Activated CD4-positive, alpha-beta T cell treated with anti-CD3 and anti-CD28 coated beads, Interleukin-2, amount 50 U/mL, for 16 hours (primary cell): ENCODE measurements at regions not wholly inside any gene's neighbourhood (a gene's known extent, or its start where the extent isn't known, plus 50 kb on each side); places are given as distances from the start of the nearest gene placed in this dataset.

Source experiments
- DNase-seq: peaks from one replicate; pipeline ENCODE4 v3.0.0-alpha.2; 2020

DNA sequence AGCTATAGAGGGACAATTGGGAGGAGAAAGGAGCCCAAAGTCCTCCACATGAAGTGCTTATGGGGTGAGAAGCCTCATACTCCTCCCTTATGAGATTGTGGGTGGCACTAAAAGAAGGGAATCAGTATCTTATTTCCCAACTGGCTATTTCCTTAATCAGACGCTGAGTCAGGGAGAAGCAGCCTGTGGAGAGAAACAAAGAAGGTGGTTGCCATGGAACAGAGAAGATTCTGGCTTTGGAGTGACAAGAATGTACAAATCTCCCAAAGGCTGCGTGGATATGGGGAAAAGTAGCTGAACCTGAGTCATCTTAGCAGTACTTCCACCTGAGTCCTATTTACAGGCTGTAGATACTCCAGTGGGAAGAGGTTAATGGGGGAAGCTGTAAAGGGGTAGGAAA, 115.8 kb upstream of the CWC22 start:
- no peak for DNase-seq

- DNase-seq, result no peak
Observed at GRCh38 chr2:180115675-180116074, 108.6 kb upstream of the CWC22 start.

DNA sequence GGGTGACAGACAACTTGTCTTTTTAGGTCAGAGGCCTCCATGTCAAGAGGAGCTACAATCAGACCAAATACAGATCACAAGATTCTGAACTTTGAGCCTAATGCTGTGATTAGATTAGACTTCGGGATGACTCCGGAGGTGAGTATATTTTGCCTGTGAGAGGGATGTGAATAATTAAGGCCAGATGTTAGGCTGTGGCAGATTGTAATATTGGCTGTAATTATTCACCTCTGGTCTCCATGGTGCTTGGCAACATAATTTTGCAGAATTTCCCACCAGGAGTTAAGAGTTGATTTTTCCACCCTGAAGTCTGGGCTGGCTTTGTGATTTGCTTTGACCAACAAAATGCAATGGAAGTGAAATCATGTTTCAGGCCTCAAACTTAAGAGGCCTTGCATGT, 108.2 kb upstream of the CWC22 start:
- DNase-seq, result no peak

DNA sequence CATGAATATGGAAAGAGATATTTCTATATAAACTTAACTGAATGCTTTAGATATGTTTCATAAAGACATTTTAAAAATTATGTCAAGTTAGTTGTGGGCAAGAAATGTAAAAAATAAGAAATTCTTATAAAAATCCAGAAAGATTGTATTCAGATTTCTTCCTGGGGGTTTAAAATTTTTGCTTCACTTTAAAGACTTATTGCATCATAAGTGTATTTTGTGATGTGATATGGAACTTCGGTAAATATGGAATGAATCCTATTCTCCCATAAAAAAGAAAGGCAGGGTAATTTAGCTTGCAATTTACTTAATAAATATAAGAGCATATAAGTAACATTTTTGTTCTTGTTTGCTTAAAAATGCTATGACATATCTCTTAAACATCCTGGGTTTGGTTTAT, 104.8 kb upstream of the CWC22 start:
- DNase-seq, result no peak

DNA sequence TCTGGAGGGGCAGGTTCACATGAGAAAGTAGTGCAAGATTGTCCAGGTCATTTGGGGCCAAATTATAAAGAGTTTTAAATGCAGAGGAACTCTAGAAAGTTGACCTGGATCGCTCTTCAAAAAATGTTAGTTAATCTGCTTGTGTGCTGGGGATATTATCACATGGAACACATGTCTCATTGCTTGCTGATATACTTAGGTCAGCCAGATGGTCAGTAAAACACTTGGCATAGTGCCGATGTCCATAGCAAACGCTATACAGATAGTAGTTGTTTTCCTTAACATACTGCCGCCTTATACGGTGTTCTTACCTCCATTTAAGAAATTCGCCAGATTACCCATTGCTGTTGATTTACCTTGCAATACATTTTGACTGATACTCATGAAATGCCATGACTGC, 103.4 kb upstream of the CWC22 start:
- DNase-seq, result no peak

GRCh38 chr2:180101846-180102245, 94.7 kb upstream of the CWC22 start:
- DNase-seq, result no peak

DNA sequence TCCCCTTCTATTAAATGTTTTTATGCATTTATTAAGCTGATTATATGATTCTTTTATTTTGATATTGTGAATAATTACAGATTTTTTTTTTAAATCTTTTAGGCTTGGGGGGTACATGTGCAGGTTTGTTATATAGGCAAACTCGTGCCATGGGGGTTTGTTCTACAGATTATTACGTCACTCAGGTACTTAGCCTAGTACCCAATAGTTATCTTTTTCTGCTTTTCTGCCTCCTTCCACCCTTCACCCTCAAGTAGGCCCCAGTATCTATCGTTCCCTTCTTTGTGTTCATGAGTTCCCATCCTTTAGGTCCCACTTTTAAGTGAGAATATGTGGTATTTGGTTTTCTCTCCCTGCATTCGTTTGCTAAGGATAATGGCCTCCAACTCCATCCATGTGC, 92.2 kb upstream of the CWC22 start:
- DNase-seq, result no peak

GRCh38 chr2:180085144-180085543, 78.0 kb upstream of the CWC22 start:
- no peak for DNase-seq

- DNase-seq, result no peak
Observed at GRCh38 chr2:180077295-180077906, 70.3 kb upstream of the CWC22 start.

DNA sequence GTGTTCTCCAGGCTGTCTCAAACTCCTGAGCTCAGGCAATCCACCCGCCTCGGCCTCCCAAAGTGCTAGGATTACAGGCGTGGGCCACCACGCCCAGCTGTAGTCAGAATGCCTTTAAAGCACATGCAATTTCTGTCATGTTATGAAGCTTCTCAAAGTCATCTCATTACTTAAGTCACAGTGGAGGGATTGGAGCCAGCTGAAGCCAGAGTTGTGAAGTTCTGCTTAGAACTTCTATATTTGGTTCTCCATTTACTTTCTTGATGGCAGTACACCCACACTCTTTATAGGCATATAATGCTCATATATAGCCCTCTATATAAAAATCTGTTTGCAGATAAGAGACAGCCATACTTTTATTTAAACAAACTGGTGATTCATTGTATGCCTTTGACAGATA, 68.8 kb upstream of the CWC22 start:
- DNase-seq, result no peak

DNA sequence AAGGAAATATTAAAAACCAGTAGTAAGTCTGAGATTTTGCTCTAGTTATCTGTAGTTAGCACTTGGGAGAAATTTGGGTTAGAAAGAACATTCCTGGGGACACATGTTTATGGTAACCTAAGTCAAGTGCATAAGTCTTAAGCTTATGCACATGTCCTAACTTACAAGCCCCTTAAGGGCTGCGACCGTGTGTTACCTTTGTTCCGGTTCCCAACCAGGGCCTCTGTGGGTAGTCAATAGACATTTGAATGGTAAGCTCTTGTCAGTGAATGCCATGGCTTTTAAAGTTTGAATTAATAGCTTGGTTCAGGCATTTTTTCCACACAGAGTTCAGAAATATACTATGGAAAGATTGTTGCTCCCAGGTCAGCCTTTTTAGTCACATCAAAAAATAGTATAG, 64.7 kb upstream of the CWC22 start:
- no peak for DNase-seq

- DNase-seq, result no peak
Observed at GRCh38 chr2:180063494-180064092, 56.5 kb upstream of the CWC22 start.

GRCh38 chr2:180062178-180062577, 55.1 kb upstream of the CWC22 start:
- no peak for DNase-seq

- no peak for DNase-seq
Observed at GRCh38 chr2:180061546-180061945, 54.4 kb upstream of the CWC22 start.

DNA sequence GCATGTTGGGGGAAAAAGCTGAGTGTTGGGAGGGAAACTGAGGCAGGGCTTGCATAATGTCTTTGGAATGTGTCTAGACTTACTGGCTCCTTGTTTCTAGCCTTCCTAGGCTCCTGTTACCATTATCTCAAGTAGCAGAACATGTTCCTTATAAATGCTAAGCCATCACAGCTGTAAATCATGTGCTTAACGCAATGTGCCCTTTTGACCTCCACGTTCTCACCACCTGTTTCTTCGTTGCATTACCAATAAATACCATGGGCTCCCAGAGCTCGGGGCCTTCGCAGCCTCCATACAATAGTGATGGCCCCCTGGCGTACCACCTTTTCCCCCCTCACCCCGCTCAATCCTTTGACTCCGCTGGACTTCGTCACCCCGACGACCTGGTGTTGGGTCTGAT, 54.0 kb upstream of the CWC22 start:
- DNase-seq, result no peak

GRCh38 chr2:180058993-180059392, 51.9 kb upstream of the CWC22 start:
- no peak for DNase-seq

- no peak for DNase-seq
Observed at GRCh38 chr2:180057706-180058412, 50.8 kb upstream of the CWC22 start.
